ENCODE measurements at regions not wholly inside any gene's neighbourhood (a gene's known extent, or its start where the extent isn't known, plus 50 kb on each side); places are given as distances from the start of the nearest gene placed in this dataset.

GRCh38 chr1:38524025-38524641, 335.4 kb downstream of the RRAGC start:
- 73% methylated on average over 4 of the region's 8 CpGs for WGBS

GRCh38 chr1:38523568-38523939, 336.0 kb downstream of the RRAGC start:
- H3K4ac ChIP-seq (ENCODE audit: low read depth in 1 of 2, low read length in 2 of 2): no peak overlapping the region
- no peak overlapping the region for H3K18ac ChIP-seq (ENCODE audit: low read depth in 1 of 2, low read length in 2 of 2)
- H3K14ac ChIP-seq (ENCODE audit: low read length in 2 of 2): no peak overlapping the region
- no peak overlapping the region for H2BK12ac ChIP-seq (ENCODE audit: low read length in 2 of 2)
- no peak overlapping the region for H2AFZ ChIP-seq (ENCODE audit: low read depth, low read length)
- H2AK5ac ChIP-seq (ENCODE audit: low read length, severe bottlenecking): no peak overlapping the region
- no peaks in the 10 kb centered on the region for H3K9me3 ChIP-seq (ENCODE audit: control insufficient read depth, low read length)
- WGBS: 86% methylated on average over 5 of the region's 7 CpGs
- no peak overlapping the region for H3K4me3 ChIP-seq (ENCODE audit: insufficient read depth in 1 of 2, low read depth in 1 of 2, low read length in 2 of 2)
- H3K9ac ChIP-seq (ENCODE audit: low read length): no peak overlapping the region
- no peak overlapping the region for H2BK120ac ChIP-seq (ENCODE audit: low read depth, low read length)
- no peak overlapping the region for H3K27ac ChIP-seq (ENCODE audit: low read length, poor library complexity, severe bottlenecking)
- no peak for DNase-seq
- no peaks in the 10 kb centered on the region for H3K36me3 ChIP-seq (ENCODE audit: control insufficient read depth in 1 of 2, insufficient read depth in 2 of 2, low read depth in 1 of 2, low read length in 2 of 2)
- peaks cover 0 to 8% of the 10 kb centered on the region in 2 experiments for H3K27me3 ChIP-seq (ENCODE audit: control insufficient read depth in 1 of 2, insufficient read depth in 1 of 2, low read length in 2 of 2)
- no peaks in the 10 kb centered on the region for H3K4me1 ChIP-seq (ENCODE audit: control insufficient read depth, insufficient read depth, low read depth, low read length)
- no peak overlapping the region for H3K4me2 ChIP-seq (ENCODE audit: low read length, poor library complexity, severe bottlenecking)
- H3K23ac ChIP-seq (ENCODE audit: low read length in 2 of 2): no peak overlapping the region
- H2BK15ac ChIP-seq (ENCODE audit: low read depth, poor library complexity, severe bottlenecking): no peak overlapping the region
- no peak overlapping the region for H4K91ac ChIP-seq (ENCODE audit: low read length)
- no peak overlapping the region for H2BK5ac ChIP-seq (ENCODE audit: low read depth, low read length, poor library complexity, severe bottlenecking)
- no peaks in the 10 kb centered on the region for H3K79me1 ChIP-seq (replicated peaks; ENCODE audit: low read length, poor library complexity, severe bottlenecking)
- no peak overlapping the region for H4K8ac ChIP-seq (ENCODE audit: low read length)

More at GRCh38 chr1:38524025-38524641, 335.4 kb downstream of the RRAGC start:
- Histone ChIP-seq H3K4me1 (ENCODE audit: control insufficient read depth, insufficient read depth, low read depth, low read length) (no peaks in the 10 kb centered on the region), H3K18ac (ENCODE audit: low read depth in 1 of 2, low read length in 2 of 2) (no peak overlapping the region), H2BK15ac (ENCODE audit: low read depth, poor library complexity, severe bottlenecking) (no peak overlapping the region), H3K4ac (ENCODE audit: low read depth in 1 of 2, low read length in 2 of 2) (no peak overlapping the region), H3K36me3 (ENCODE audit: control insufficient read depth in 1 of 2, insufficient read depth in 2 of 2, low read depth in 1 of 2, low read length in 2 of 2) (no peaks in the 10 kb centered on the region), H3K79me1 (replicated peaks; ENCODE audit: low read length, poor library complexity, severe bottlenecking) (no peaks in the 10 kb centered on the region), H3K4me3 (ENCODE audit: insufficient read depth in 1 of 2, low read depth in 1 of 2, low read length in 2 of 2) (no peak overlapping the region), H3K14ac (ENCODE audit: low read length in 2 of 2) (no peak overlapping the region), H4K8ac (ENCODE audit: low read length) (no peak overlapping the region), H3K9ac (ENCODE audit: low read length) (no peak overlapping the region), H3K27me3 (ENCODE audit: control insufficient read depth in 1 of 2, insufficient read depth in 1 of 2, low read length in 2 of 2) (peaks cover 0 to 8% of the 10 kb centered on the region in 2 experiments), H4K91ac (ENCODE audit: low read length) (no peak overlapping the region), H3K27ac (ENCODE audit: low read length, poor library complexity, severe bottlenecking) (no peak overlapping the region), H2AK5ac (ENCODE audit: low read length, severe bottlenecking) (no peak overlapping the region), H2BK5ac (ENCODE audit: low read depth, low read length, poor library complexity, severe bottlenecking) (no peak overlapping the region), H3K4me2 (ENCODE audit: low read length, poor library complexity, severe bottlenecking) (no peak overlapping the region), H2BK12ac (ENCODE audit: low read length in 2 of 2) (no peak overlapping the region), H3K9me3 (ENCODE audit: control insufficient read depth, low read length) (no peaks in the 10 kb centered on the region), H3K23ac (ENCODE audit: low read length in 2 of 2) (no peak overlapping the region), H2BK120ac (ENCODE audit: low read depth, low read length) (no peak overlapping the region), H2AFZ (ENCODE audit: low read depth, low read length) (no peak overlapping the region)
- no peak for DNase-seq

- no peaks in the 10 kb centered on the region for H3K4me1 ChIP-seq (ENCODE audit: control insufficient read depth, insufficient read depth, low read depth, low read length)
- peaks cover 0 to 8% of the 10 kb centered on the region in 2 experiments for H3K27me3 ChIP-seq (ENCODE audit: control insufficient read depth in 1 of 2, insufficient read depth in 1 of 2, low read length in 2 of 2)
- no peak overlapping the region for H2AFZ ChIP-seq (ENCODE audit: low read depth, low read length)
- H3K9me3 ChIP-seq (ENCODE audit: control insufficient read depth, low read length): no peaks in the 10 kb centered on the region
- DNase-seq: no peak
- no peak overlapping the region for H3K4me2 ChIP-seq (ENCODE audit: low read length, poor library complexity, severe bottlenecking)
- H2BK12ac ChIP-seq (ENCODE audit: low read length in 2 of 2): no peak overlapping the region
- no peak overlapping the region for H3K23ac ChIP-seq (ENCODE audit: low read length in 2 of 2)
- H2BK15ac ChIP-seq (ENCODE audit: low read depth, poor library complexity, severe bottlenecking): no peak overlapping the region
- H2BK120ac ChIP-seq (ENCODE audit: low read depth, low read length): no peak overlapping the region
- H4K91ac ChIP-seq (ENCODE audit: low read length): no peak overlapping the region
- no peak overlapping the region for H2BK5ac ChIP-seq (ENCODE audit: low read depth, low read length, poor library complexity, severe bottlenecking)
- H3K14ac ChIP-seq (ENCODE audit: low read length in 2 of 2): no peak overlapping the region
- H3K79me1 ChIP-seq (replicated peaks; ENCODE audit: low read length, poor library complexity, severe bottlenecking): no peaks in the 10 kb centered on the region
- no peak overlapping the region for H3K18ac ChIP-seq (ENCODE audit: low read depth in 1 of 2, low read length in 2 of 2)
- no peak overlapping the region for H4K8ac ChIP-seq (ENCODE audit: low read length)
- H3K4ac ChIP-seq (ENCODE audit: low read depth in 1 of 2, low read length in 2 of 2): no peak overlapping the region
- H3K36me3 ChIP-seq (ENCODE audit: control insufficient read depth in 1 of 2, insufficient read depth in 2 of 2, low read depth in 1 of 2, low read length in 2 of 2): no peaks in the 10 kb centered on the region
- H2AK5ac ChIP-seq (ENCODE audit: low read length, severe bottlenecking): no peak overlapping the region
- no peak overlapping the region for H3K9ac ChIP-seq (ENCODE audit: low read length)
- H3K4me3 ChIP-seq (ENCODE audit: insufficient read depth in 1 of 2, low read depth in 1 of 2, low read length in 2 of 2): no peak overlapping the region
- H3K27ac ChIP-seq (ENCODE audit: low read length, poor library complexity, severe bottlenecking): no peak overlapping the region
- WGBS: 86% methylated on average over 9 of the region's 10 CpGs
Measured at GRCh38 chr1:38522915-38523567, 336.5 kb downstream of the RRAGC start.

- H2AFZ ChIP-seq (ENCODE audit: low read depth, low read length): no peak overlapping the region
- H2BK120ac ChIP-seq (ENCODE audit: low read depth, low read length): no peak overlapping the region
- no peak overlapping the region for H3K18ac ChIP-seq (ENCODE audit: low read depth in 1 of 2, low read length in 2 of 2)
- no peak overlapping the region for H3K27ac ChIP-seq (ENCODE audit: low read length, poor library complexity, severe bottlenecking)
- H2AK5ac ChIP-seq (ENCODE audit: low read length, severe bottlenecking): no peak overlapping the region
- H3K36me3 ChIP-seq (ENCODE audit: control insufficient read depth in 1 of 2, insufficient read depth in 2 of 2, low read depth in 1 of 2, low read length in 2 of 2): no peaks in the 10 kb centered on the region
- H3K79me1 ChIP-seq (replicated peaks; ENCODE audit: low read length, poor library complexity, severe bottlenecking): no peaks in the 10 kb centered on the region
- no peak overlapping the region for H3K4me2 ChIP-seq (ENCODE audit: low read length, poor library complexity, severe bottlenecking)
- H3K4me3 ChIP-seq (ENCODE audit: insufficient read depth in 1 of 2, low read depth in 1 of 2, low read length in 2 of 2): no peak overlapping the region
- no peak overlapping the region for H4K8ac ChIP-seq (ENCODE audit: low read length)
- no peaks in the 10 kb centered on the region for H3K27me3 ChIP-seq (ENCODE audit: control insufficient read depth in 1 of 2, insufficient read depth in 1 of 2, low read length in 2 of 2)
- no peak overlapping the region for H3K23ac ChIP-seq (ENCODE audit: low read length in 2 of 2)
- H2BK12ac ChIP-seq (ENCODE audit: low read length in 2 of 2): no peak overlapping the region
- no peak for DNase-seq
- H4K91ac ChIP-seq (ENCODE audit: low read length): no peak overlapping the region
- no peak overlapping the region for H2BK15ac ChIP-seq (ENCODE audit: low read depth, poor library complexity, severe bottlenecking)
- H3K4me1 ChIP-seq (ENCODE audit: control insufficient read depth, insufficient read depth, low read depth, low read length): no peaks in the 10 kb centered on the region
- H3K4ac ChIP-seq (ENCODE audit: low read depth in 1 of 2, low read length in 2 of 2): no peak overlapping the region
- H3K9me3 ChIP-seq (ENCODE audit: control insufficient read depth, low read length): no peaks in the 10 kb centered on the region
- H2BK5ac ChIP-seq (ENCODE audit: low read depth, low read length, poor library complexity, severe bottlenecking): no peak overlapping the region
- 100% methylated on average over 1 of the region's 2 CpGs for WGBS
- H3K14ac ChIP-seq (ENCODE audit: low read length in 2 of 2): no peak overlapping the region
- no peak overlapping the region for H3K9ac ChIP-seq (ENCODE audit: low read length)
Measured at GRCh38 chr1:38516560-38516959, 343.0 kb downstream of the RRAGC start.

Measured in mesenchymal stem cell (in vitro differentiated cells and primary cell).